PC-3 (cell line): ENCODE measurements at regions not wholly inside any gene's neighbourhood (a gene's known extent, or its start where the extent isn't known, plus 50 kb on each side); places are given as distances from the start of the nearest gene placed in this dataset.

Experiments used
- ATAC-seq: fragments of 200-7000 bp; cut with Tn5 transposase; 2 replicates; pipeline ENCODE4 v1.9.1; 2020; ENCODE audit warnings: mild to moderate bottlenecking, moderate library complexity
- BruUV-seq: library from RNA; stranded (reverse); fragments of 400-500 nt; replicated peaks from 2 replicates; lab custom pipeline; 2021; lab: Mats Ljungman, UMichigan
- CTCF ChIA-PET: fragments of 300-600 bp; sonication (Branson Sonifier 250); formaldehyde crosslinking; loops from one replicate; lab custom pipeline; 2022; ENCODE audit warnings: antibody characterized with exemption; lab: Charles Lee
- POLR2A ChIA-PET: fragments of 300-600 bp; sonication (Branson Sonifier 250); formaldehyde crosslinking; loops from one replicate; lab custom pipeline; 2022; ENCODE audit warnings: antibody characterized with exemption; ENCODE audit not compliant: unreplicated experiment; lab: Charles Lee
- DNase-seq: peaks from one replicate; pipeline ENCODE4 v3.0.0-alpha.2; 2015
- H2AFZ ChIP-seq: fragments of 300-600 bp; sonication (generic); 2 replicates; pipeline ENCODE4 v1.6.0; 2016; ENCODE audit warnings: antibody characterized with exemption, low read length
- H3F3A ChIP-seq: fragments of 300-600 bp; sonication (generic); one replicate; pipeline ENCODE4 v1.6.0; 2017; ENCODE audit warnings: antibody characterized with exemption, low read length, control low read depth, mild to moderate bottlenecking; ENCODE audit not compliant: unreplicated experiment
- H3K27ac ChIP-seq: fragments of 300-600 bp; sonication (generic); 2 replicates; pipeline ENCODE4 v1.5.1; 2016; ENCODE audit warnings: mild to moderate bottlenecking, low read length
- H3K27me3 ChIP-seq: fragments of 300-600 bp; sonication (generic); 2 replicates; pipeline ENCODE4 v1.6.1; 2016; ENCODE audit warnings: low read length, mixed read lengths
- H3K36me3 ChIP-seq: fragments of 300-600 bp; sonication (generic); 2 replicates; pipeline ENCODE4 v1.6.1; 2016; ENCODE audit warnings: low read depth, mixed run types, low read length, mixed read lengths
- H3K4me1 ChIP-seq: fragments of 300-600 bp; sonication (generic); 2 replicates; pipeline ENCODE4 v1.5.1; 2016; ENCODE audit warnings: low read length; ENCODE audit not compliant: insufficient read depth
- H3K4me2 ChIP-seq: fragments of 300-600 bp; sonication (generic); 2 replicates; pipeline ENCODE4 v1.6.0; 2016; ENCODE audit warnings: low read length
- H3K4me3 ChIP-seq: fragments of 300-600 bp; sonication (generic); 2 replicates; pipeline ENCODE4 v1.5.1; 2016; ENCODE audit warnings: mild to moderate bottlenecking, low read length, mixed read lengths
- H3K79me2 ChIP-seq: fragments of 300-600 bp; sonication (generic); 2 replicates; pipeline ENCODE4 v1.6.1; 2017; ENCODE audit warnings: low read length, mixed read lengths
- H3K9ac ChIP-seq: fragments of 300-600 bp; sonication (generic); 2 replicates; pipeline ENCODE4 v1.6.0; 2016; ENCODE audit warnings: mild to moderate bottlenecking, low read length
- H3K9me2 ChIP-seq: fragments of 300-600 bp; sonication (generic); replicated peaks from 2 replicates; pipeline ENCODE4 v1.6.1; 2016; ENCODE audit warnings: mixed run types, low read length, mixed read lengths
- H3K9me3 ChIP-seq: fragments of 300-600 bp; sonication (generic); 2 replicates; pipeline ENCODE4 v1.6.1; 2016; ENCODE audit warnings: low read length, mixed read lengths
- H4K20me1 ChIP-seq: fragments of 300-600 bp; sonication (generic); 2 replicates; pipeline ENCODE4 v1.6.1; 2016; ENCODE audit warnings: low read length, mixed read lengths
- EZH2 ChIP-seq: fragments of 300-600 bp; sonication (generic); IDR thresholded peaks from one replicate; pipeline ENCODE4 v1.6.1; 2017; ENCODE audit warnings: antibody characterized with exemption, mild to moderate bottlenecking, low read length; ENCODE audit not compliant: unreplicated experiment
- EZH2phosphoT487 ChIP-seq: fragments of 300-600 bp; sonication (generic); IDR thresholded peaks from 2 replicates; pipeline ENCODE4 v1.6.1; 2018; ENCODE audit warnings: mild to moderate bottlenecking, antibody characterized with exemption, low read length, borderline replicate concordance
- intact Hi-C: fragments of 100-400 bp; cut with micrococcal nuclease; formaldehyde crosslinking; loops from 2 replicates; pipeline ENCODE4 v1.9.0; 2023
- TF ChIP-seq, protein P1 (sequence below): fragments of 300-600 bp; sonication (generic); conservative IDR thresholded peaks from 2 replicates; pipeline ENCODE4 v1.5.1; 2017; ENCODE audit warnings: antibody characterized with exemption, low read depth, mild to moderate bottlenecking, low read length

DNA sequence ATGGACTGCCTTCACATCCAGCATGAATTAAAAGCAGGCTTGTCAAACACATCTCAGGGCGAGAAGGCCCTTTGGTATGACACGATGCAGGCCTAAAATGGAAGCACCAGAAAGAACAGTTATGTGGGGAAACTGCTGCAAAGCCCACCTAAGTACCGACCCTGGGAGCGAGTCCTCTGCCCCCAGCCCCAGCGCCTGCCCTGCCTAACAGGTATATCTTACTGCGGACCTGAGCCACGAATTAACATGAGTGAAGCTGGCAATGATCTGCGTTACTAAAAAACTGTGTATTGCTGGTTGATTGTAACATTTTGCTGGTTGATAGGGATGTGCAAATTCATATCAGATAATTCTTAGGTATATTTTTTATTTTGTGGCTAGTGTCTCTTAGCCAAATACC is 441.5 kb downstream of the ZNF516 start:
- ChIA-PET POLR2A (no interaction called here), CTCF (no interaction called here)
- no peak overlapping the region for H3K4me2 ChIP-seq
- no TSS peak for BruUV-seq
- H3K4me3 ChIP-seq, result no peak overlapping the region
- H3K27me3 ChIP-seq, result peaks cover 78% of the 10 kb centered on the region
- no peaks in the 10 kb centered on the region for H3F3A ChIP-seq
- DNase-seq (no peak), ATAC-seq (no peak)
- intact Hi-C loops, result no loop called here
- no peaks in the 10 kb centered on the region for H3K9me2 ChIP-seq
- no peak overlapping the region for H3K27ac ChIP-seq
- no peaks in the 10 kb centered on the region for H3K79me2 ChIP-seq
- TF ChIP-seq EZH2phosphoT487, result no peak
- TF ChIP-seq, protein P1, sequence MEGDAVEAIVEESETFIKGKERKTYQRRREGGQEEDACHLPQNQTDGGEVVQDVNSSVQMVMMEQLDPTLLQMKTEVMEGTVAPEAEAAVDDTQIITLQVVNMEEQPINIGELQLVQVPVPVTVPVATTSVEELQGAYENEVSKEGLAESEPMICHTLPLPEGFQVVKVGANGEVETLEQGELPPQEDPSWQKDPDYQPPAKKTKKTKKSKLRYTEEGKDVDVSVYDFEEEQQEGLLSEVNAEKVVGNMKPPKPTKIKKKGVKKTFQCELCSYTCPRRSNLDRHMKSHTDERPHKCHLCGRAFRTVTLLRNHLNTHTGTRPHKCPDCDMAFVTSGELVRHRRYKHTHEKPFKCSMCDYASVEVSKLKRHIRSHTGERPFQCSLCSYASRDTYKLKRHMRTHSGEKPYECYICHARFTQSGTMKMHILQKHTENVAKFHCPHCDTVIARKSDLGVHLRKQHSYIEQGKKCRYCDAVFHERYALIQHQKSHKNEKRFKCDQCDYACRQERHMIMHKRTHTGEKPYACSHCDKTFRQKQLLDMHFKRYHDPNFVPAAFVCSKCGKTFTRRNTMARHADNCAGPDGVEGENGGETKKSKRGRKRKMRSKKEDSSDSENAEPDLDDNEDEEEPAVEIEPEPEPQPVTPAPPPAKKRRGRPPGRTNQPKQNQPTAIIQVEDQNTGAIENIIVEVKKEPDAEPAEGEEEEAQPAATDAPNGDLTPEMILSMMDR, result no peak
- TF ChIP-seq EZH2, result no peak
- no peaks in the 10 kb centered on the region for H3K9me3 ChIP-seq
- no peak overlapping the region for H2AFZ ChIP-seq
- H3K36me3 ChIP-seq, result no peaks in the 10 kb centered on the region
- H4K20me1 ChIP-seq, result no peaks in the 10 kb centered on the region
- H3K9ac ChIP-seq, result no peak overlapping the region
- H3K4me1 ChIP-seq, result no peaks in the 10 kb centered on the region

DNA sequence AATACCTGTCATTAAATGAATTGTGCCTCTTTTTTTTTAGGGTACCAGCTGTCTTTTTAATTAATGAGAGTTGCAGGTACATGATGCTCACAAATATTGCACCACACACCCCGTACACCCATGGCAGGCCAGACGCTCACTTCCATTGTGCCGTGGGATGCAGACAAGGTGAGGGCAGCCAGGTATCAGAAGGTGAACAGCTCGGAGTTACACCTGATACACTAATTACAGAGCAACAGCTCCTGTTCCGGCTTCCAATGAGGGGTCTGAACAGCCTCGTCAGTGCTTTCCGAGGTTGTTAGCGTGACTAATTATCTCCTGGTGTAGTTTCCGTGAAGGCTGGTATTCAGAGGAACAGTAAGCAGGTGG is 442.8 kb downstream of the ZNF516 start:
- no peak for DNase-seq
- H3K79me2 ChIP-seq, result no peaks in the 10 kb centered on the region
- H3K9ac ChIP-seq, result no peak overlapping the region
- no peaks in the 10 kb centered on the region for H3K36me3 ChIP-seq
- H3K4me2 ChIP-seq, result no peak overlapping the region
- intact Hi-C loops, result no loop called here
- no peaks in the 10 kb centered on the region for H4K20me1 ChIP-seq
- peaks cover 64% of the 10 kb centered on the region for H3K27me3 ChIP-seq
- H3K27ac ChIP-seq, result no peak overlapping the region
- ATAC-seq, result no peak
- H3K9me2 ChIP-seq, result no peaks in the 10 kb centered on the region
- H3F3A ChIP-seq, result no peaks in the 10 kb centered on the region
- CTCF ChIA-PET, result no interaction called here
- H3K9me3 ChIP-seq, result no peaks in the 10 kb centered on the region
- no TSS peak for BruUV-seq
- no peak overlapping the region for H3K4me3 ChIP-seq
- TF ChIP-seq EZH2phosphoT487, result no peak
- no peaks in the 10 kb centered on the region for H3K4me1 ChIP-seq
- POLR2A ChIA-PET, result no interaction called here
- H2AFZ ChIP-seq, result no peak overlapping the region

DNA sequence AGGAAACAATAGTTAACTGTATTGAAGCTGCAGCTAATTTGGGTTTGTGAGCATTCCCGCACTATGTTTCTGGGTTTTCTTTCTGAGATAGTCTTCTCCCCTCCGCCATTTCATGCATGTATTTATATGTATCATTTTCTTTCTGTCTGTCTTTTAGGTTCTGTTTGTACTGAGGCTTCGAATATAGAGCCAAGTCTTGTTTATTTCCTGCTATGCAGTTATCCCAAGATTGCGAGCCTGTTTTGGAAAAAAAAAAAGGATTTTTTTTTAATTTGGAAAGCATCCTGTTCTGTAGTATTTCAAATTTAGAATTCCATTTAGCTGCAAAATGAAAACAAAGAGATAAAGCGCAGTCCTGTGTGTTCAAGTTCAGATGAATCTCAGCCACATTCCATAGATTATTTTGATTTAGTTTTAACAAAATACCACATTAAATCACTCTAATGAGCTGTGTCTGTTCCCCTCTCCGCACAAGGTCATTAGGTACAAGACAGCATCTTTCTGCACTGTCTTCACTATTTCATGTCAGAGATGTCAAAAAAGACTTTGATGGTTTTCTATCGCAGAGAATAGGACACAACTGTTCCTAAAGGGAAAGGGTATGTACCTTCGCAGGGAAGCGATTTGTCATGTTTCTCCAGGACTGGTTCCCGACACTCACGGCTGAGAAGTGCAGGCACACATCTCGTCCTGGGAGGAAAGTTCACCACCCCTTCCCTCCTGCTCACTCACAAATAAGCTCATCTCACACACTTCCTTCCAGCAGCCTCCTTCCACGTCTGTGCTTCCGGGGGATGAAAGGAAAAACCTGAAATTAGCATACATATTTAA is 443.4 kb downstream of the ZNF516 start:
- TF ChIP-seq EZH2 (no peak), EZH2phosphoT487 (no peak)
- TF ChIP-seq, protein P1, result no peak
- Histone ChIP-seq H3K4me3 (no peak overlapping the region), H3K9me2 (no peaks in the 10 kb centered on the region), H4K20me1 (no peaks in the 10 kb centered on the region), H3F3A (no peaks in the 10 kb centered on the region), H3K4me1 (no peaks in the 10 kb centered on the region), H3K27ac (no peak overlapping the region), H3K79me2 (no peaks in the 10 kb centered on the region), H2AFZ (no peak overlapping the region), H3K36me3 (no peaks in the 10 kb centered on the region), H3K9me3 (no peaks in the 10 kb centered on the region), H3K4me2 (no peak overlapping the region), H3K27me3 (peaks cover 58% of the 10 kb centered on the region), H3K9ac (no peak overlapping the region)
- DNase-seq, result no peak
- CTCF ChIA-PET, result no interaction called here
- no peak for ATAC-seq
- no TSS peak for BruUV-seq
- intact Hi-C loops, result no loop called here
- POLR2A ChIA-PET, result no interaction called here
